ENCODE measurements at regions not wholly inside any gene's neighbourhood (a gene's known extent, or its start where the extent isn't known, plus 50 kb on each side); places are given as distances from the start of the nearest gene placed in this dataset.

DNA sequence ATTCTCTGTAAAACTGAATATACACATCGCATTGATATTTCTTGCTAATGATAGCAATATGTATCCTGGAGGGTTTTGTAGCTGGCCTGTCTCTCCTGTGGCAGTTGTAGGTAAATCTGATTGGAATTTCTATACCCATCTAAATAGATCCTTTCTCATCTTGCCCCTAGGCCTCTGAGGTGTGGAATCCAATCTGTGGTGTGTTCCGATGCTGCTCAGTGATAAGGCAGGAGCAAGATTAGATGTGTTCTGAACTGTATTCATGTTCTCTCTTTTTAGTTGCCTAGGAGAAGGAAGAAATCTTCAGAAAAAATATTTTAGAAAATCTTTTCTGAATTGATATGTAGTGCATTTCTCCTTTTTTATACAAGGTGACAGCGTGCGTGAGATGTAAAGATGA, 507.5 kb downstream of the NR2F1-AS1 start:
- TF ChIP-seq, protein P1, sequence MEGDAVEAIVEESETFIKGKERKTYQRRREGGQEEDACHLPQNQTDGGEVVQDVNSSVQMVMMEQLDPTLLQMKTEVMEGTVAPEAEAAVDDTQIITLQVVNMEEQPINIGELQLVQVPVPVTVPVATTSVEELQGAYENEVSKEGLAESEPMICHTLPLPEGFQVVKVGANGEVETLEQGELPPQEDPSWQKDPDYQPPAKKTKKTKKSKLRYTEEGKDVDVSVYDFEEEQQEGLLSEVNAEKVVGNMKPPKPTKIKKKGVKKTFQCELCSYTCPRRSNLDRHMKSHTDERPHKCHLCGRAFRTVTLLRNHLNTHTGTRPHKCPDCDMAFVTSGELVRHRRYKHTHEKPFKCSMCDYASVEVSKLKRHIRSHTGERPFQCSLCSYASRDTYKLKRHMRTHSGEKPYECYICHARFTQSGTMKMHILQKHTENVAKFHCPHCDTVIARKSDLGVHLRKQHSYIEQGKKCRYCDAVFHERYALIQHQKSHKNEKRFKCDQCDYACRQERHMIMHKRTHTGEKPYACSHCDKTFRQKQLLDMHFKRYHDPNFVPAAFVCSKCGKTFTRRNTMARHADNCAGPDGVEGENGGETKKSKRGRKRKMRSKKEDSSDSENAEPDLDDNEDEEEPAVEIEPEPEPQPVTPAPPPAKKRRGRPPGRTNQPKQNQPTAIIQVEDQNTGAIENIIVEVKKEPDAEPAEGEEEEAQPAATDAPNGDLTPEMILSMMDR (IDR thresholded peaks at IDR 0.05; ENCODE audit: low read length): no peak
- TF ChIP-seq EZH2 (IDR thresholded peaks at IDR 0.05; ENCODE audit: borderline replicate concordance, low read length): no peak

Measured in OCI-LY1 (cell line).